ENCODE measurements at regions not wholly inside any gene's neighbourhood (a gene's known extent, or its start where the extent isn't known, plus 50 kb on each side); places are given as distances from the start of the nearest gene placed in this dataset.

GRCh38 chr6:106749609-106750008, 120.2 kb downstream of the QRSL1 start:
- TF ChIP-seq CTCF (IDR thresholded peaks at IDR 0.05): no peak
- no peak for TF ChIP-seq POLR2AphosphoS5 (IDR thresholded peaks at IDR 0.05)

Measured in stomach (tissue), 4 donors.